ENCODE measurements at regions not wholly inside any gene's neighbourhood (a gene's known extent, or its start where the extent isn't known, plus 50 kb on each side); places are given as distances from the start of the nearest gene placed in this dataset.

GRCh38 chr12:28140404-28140803, 49.9 kb upstream of the CCDC91 start:
- TF ChIP-seq CTCF (IDR thresholded peaks at IDR 0.05) (no peak), EZH2 (IDR thresholded peaks at IDR 0.05) (no peak)
